Brain microvascular endothelial cell (primary cell): ENCODE measurements at regions not wholly inside any gene's neighbourhood (a gene's known extent, or its start where the extent isn't known, plus 50 kb on each side); places are given as distances from the start of the nearest gene placed in this dataset.

Experiments used
- DNase-seq: peaks from one replicate; pipeline ENCODE4 v3.0.0-alpha.2; 2020
- H3K27ac ChIP-seq: fragments of 250-450 bp; sonication (Bioruptor Pico); 2 replicates; pipeline ENCODE4 v1.5.1; 2020; ENCODE audit warnings: mild to moderate bottlenecking, moderate library complexity
- H3K27me3 ChIP-seq: fragments of 250-450 bp; sonication (Bioruptor Pico); replicated peaks from 2 replicates; pipeline ENCODE4 v1.5.1; 2020; ENCODE audit warnings: mild to moderate bottlenecking
- H3K36me3 ChIP-seq: fragments of 250-450 bp; sonication (Bioruptor Pico); replicated peaks from 2 replicates; pipeline ENCODE4 v1.5.1; 2020; ENCODE audit warnings: mild to moderate bottlenecking
- H3K4me3 ChIP-seq: 2 replicates; pipeline ENCODE4 v1.5.1; 2011; ENCODE audit warnings: low read depth, mild to moderate bottlenecking, control low read depth, low read length, moderate library complexity
- in situ Hi-C: cut with HindIII; loops from 2 replicates; pipeline ENCODE4 v1.10.0; 2017; ENCODE audit warnings: low sequenced_read_pairs, low pct_ligation_motif_present
- TF ChIP-seq, protein P1 (sequence below): IDR thresholded peaks from 2 replicates; pipeline ENCODE4 v1.5.1; 2011; ENCODE audit warnings: low read depth, mild to moderate bottlenecking, moderate library complexity, low read length, control low read depth, inconsistent platforms; ENCODE audit errors: missing control alignments

DNA sequence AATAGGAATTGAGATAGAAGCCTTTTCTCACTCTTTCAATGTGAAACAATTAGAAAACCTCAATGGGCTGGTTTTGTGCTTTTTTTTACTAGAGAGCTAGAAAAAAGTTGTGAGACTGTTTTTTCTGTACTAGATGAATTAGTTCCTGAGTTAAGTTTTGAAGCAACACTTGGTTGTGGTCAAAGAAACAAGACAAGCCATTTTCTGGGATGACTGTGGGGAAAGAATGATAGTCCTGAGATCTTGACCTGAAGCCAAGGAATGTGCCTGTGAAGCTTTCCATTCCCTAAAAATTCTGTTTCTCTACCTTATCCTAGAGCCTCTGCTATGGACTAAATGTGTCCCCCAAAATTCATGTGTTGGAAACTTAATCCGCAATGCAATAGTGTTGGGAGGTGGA is 157.8 kb upstream of the TLL1 start:
- Histone ChIP-seq H3K4me3 (no peak overlapping the region), H3K36me3 (no peaks in the 10 kb centered on the region), H3K27ac (no peak overlapping the region), H3K27me3 (no peaks in the 10 kb centered on the region)
- TF ChIP-seq, protein P1, sequence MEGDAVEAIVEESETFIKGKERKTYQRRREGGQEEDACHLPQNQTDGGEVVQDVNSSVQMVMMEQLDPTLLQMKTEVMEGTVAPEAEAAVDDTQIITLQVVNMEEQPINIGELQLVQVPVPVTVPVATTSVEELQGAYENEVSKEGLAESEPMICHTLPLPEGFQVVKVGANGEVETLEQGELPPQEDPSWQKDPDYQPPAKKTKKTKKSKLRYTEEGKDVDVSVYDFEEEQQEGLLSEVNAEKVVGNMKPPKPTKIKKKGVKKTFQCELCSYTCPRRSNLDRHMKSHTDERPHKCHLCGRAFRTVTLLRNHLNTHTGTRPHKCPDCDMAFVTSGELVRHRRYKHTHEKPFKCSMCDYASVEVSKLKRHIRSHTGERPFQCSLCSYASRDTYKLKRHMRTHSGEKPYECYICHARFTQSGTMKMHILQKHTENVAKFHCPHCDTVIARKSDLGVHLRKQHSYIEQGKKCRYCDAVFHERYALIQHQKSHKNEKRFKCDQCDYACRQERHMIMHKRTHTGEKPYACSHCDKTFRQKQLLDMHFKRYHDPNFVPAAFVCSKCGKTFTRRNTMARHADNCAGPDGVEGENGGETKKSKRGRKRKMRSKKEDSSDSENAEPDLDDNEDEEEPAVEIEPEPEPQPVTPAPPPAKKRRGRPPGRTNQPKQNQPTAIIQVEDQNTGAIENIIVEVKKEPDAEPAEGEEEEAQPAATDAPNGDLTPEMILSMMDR: no peak
- no peak for DNase-seq
- in situ Hi-C loops: no loop called here

DNA sequence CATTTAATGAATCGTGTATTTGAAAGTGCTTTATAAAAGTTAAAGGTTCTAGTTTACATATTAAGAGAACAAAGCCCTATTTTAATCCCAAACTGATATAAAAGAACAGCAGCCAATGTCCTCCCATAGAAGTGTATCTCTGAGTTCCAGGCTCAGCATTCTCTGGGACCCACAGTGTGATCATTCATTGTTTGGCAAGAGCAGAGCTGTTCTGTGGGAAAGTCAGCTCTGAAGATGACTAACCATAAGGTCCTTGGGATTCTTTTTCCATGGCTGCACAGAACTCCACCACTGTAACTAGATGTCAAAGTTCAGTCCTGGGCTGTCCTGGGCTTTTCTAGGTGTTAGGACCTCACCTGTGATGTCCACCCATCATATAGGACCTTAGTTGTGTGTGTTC is 157.0 kb upstream of the TLL1 start:
- TF ChIP-seq, protein P1: no peak
- Histone ChIP-seq H3K4me3 (no peak overlapping the region), H3K27me3 (no peaks in the 10 kb centered on the region), H3K27ac (no peak overlapping the region), H3K36me3 (no peaks in the 10 kb centered on the region)
- DNase-seq: no peak
- in situ Hi-C loops: no loop called here

- Histone ChIP-seq H3K4me3 (no peak overlapping the region), H3K27ac (no peak overlapping the region), H3K27me3 (no peaks in the 10 kb centered on the region), H3K36me3 (no peaks in the 10 kb centered on the region)
- in situ Hi-C loops: no loop called here
- TF ChIP-seq, protein P1: no peak
- DNase-seq: no peak
Observed at GRCh38 chr4:165716472-165716871, 156.6 kb upstream of the TLL1 start.

- no peaks in the 10 kb centered on the region for H3K27me3 ChIP-seq
- no peaks in the 10 kb centered on the region for H3K36me3 ChIP-seq
- no peak overlapping the region for H3K27ac ChIP-seq
- no peak overlapping the region for H3K4me3 ChIP-seq
- no peak for DNase-seq
- TF ChIP-seq, protein P1: no peak
- in situ Hi-C loops: no loop called here
Observed at GRCh38 chr4:165718660-165719059, 154.4 kb upstream of the TLL1 start.

DNA sequence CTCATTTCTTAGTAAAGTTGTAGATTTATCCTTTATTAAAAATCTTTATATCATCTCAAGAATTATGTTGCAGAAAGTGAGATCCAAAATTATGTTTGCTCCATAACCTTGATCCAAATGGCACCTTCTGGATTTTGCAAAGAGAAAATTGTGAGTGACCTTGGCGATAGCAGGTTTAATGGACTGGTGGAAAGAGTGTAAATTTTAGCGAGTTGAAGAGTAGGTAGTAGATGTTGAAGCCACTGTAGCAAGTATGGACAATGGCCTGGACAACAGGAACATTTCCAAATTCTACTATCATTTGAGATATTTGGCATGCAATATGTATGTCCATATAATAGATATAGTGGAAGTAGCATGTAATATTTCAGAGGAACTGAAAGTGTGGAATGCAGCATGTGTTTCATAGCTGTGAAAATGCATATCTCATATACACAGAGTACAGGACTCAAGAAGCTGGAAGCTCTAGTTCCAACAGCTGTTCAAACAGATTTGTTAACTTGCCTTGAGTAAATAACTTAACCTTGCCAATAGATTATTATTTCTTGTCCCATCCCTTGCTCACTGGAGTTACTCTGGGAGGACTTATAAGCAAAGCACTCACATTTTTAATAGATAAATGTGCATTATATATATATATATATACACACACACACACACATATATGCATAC is 152.5 kb upstream of the TLL1 start:
- H3K27me3 ChIP-seq: no peaks in the 10 kb centered on the region
- TF ChIP-seq, protein P1: no peak
- no peaks in the 10 kb centered on the region for H3K36me3 ChIP-seq
- in situ Hi-C loops: no loop called here
- no peak overlapping the region for H3K4me3 ChIP-seq
- no peak for DNase-seq
- H3K27ac ChIP-seq: no peak overlapping the region

GRCh38 chr4:165721815-165722214 is 151.2 kb upstream of the TLL1 start:
- H3K36me3 ChIP-seq: no peaks in the 10 kb centered on the region
- TF ChIP-seq, protein P1: no peak
- H3K4me3 ChIP-seq: no peak overlapping the region
- H3K27me3 ChIP-seq: no peaks in the 10 kb centered on the region
- H3K27ac ChIP-seq: no peak overlapping the region
- in situ Hi-C loops: no loop called here
- no peak for DNase-seq
